ENCODE measurements at regions not wholly inside any gene's neighbourhood (a gene's known extent, or its start where the extent isn't known, plus 50 kb on each side); places are given as distances from the start of the nearest gene placed in this dataset.

- no peak overlapping the region for H3K9ac ChIP-seq (ENCODE audit: low read depth, low read length)
- in situ Hi-C loops (cut with MboI; ENCODE audit: low sequenced_read_pairs) (no loop called here), dilution Hi-C loops (cut with HindIII; ENCODE audit: low sequenced_read_pairs, unreplicated experiment) (no loop called here), intact Hi-C loops (cut with micrococcal nuclease) (no loop called here)
- no TSS peak for BruUV-seq (replicated peaks)
- H3K23ac ChIP-seq (ENCODE audit: low read depth, low read length): no peak overlapping the region
- H4K91ac ChIP-seq (ENCODE audit: insufficient read depth, low read depth, low read length): no peak overlapping the region
- TF ChIP-seq FOS (IDR thresholded peaks at IDR 0.05; ENCODE audit: low read depth, low read length) (no peak), CEBPB (IDR thresholded peaks at IDR 0.05; ENCODE audit: low read depth, low read length) (no peak), CHD1 (IDR thresholded peaks at IDR 0.05; ENCODE audit: low read depth, low read length) (no peak), MAFK (IDR thresholded peaks at IDR 0.05; ENCODE audit: low read depth, low read length) (no peak), RFX5 (IDR thresholded peaks at IDR 0.05; ENCODE audit: low read depth, low read length) (no peak), RCOR1 (IDR thresholded peaks at IDR 0.05; ENCODE audit: insufficient replicate concordance, low read length) (no peak), NFE2L2 (IDR thresholded peaks at IDR 0.05; ENCODE audit: low read depth, low read length) (no peak), SMC3 (IDR thresholded peaks at IDR 0.05; ENCODE audit: low read depth, low read length) (no peak), CTCF (conservative IDR thresholded peaks at IDR 0.05; ENCODE audit: low read depth, low read length) (no peak), BHLHE40 (IDR thresholded peaks at IDR 0.05; ENCODE audit: low read depth, low read length) (no peak), MXI1 (IDR thresholded peaks at IDR 0.05; ENCODE audit: borderline replicate concordance, low read depth, low read length) (no peak), ELK1 (IDR thresholded peaks at IDR 0.05; ENCODE audit: borderline replicate concordance, low read depth, low read length) (no peak), POLR2A (IDR thresholded peaks at IDR 0.05; ENCODE audit: low read depth, low read length) (no peak), MAZ (IDR thresholded peaks at IDR 0.05; ENCODE audit: borderline replicate concordance, low read depth, low read length) (no peak), RAD21 (IDR thresholded peaks at IDR 0.05; ENCODE audit: low read length) (no peak), USF2 (IDR thresholded peaks at IDR 0.05; ENCODE audit: low read depth, low read length) (no peak)
- no peak overlapping the region for H3K4ac ChIP-seq (ENCODE audit: low read depth, low read length)
- H3K27ac ChIP-seq (ENCODE audit: insufficient read depth, low read length): no peak overlapping the region
- no peak overlapping the region for H3K4me3 ChIP-seq (ENCODE audit: insufficient read depth, low read depth, low read length)
- no peak overlapping the region for H3K56ac ChIP-seq (ENCODE audit: extremely low read depth, insufficient read depth, low read length)
- no CpG with 5 or more reads among the region's 2 CpGs for WGBS, 2 experiments (ENCODE audit: extremely low coverage in 2 of 2, insufficient read length in 1 of 2)
- CTCF ChIA-PET: interaction anchor here (0.5 kb wide), 1 partner anchor 617 kb away, joined by 3 read pairs; no protein-coding TSS in a partner anchor
- no peak overlapping the region for H4K8ac ChIP-seq (ENCODE audit: low read depth in 2 of 2, low read length in 2 of 2)
- no peak overlapping the region for H2AK5ac ChIP-seq (ENCODE audit: low read depth, low read length)
- peaks cover 2% of the 10 kb centered on the region; the same call in 1 of the 2 replicates for H3K9me3 ChIP-seq (ENCODE audit: control insufficient read depth, insufficient read depth, low read length)
- H3K4me1 ChIP-seq (ENCODE audit: control insufficient read depth, insufficient read depth, low read length): no peaks in the 10 kb centered on the region
- no peak overlapping the region for H3K14ac ChIP-seq (replicated peaks; ENCODE audit: low read depth, low read length)
- no peaks in the 10 kb centered on the region for H3K79me1 ChIP-seq (ENCODE audit: low read depth in 1 of 2, low read length in 2 of 2)
- H2BK20ac ChIP-seq (ENCODE audit: low read depth, low read length): no peak overlapping the region
- DNase-seq (no peak), ATAC-seq (ENCODE audit: low read depth) (no peak)
- no peak overlapping the region for H2AFZ ChIP-seq (replicated peaks; ENCODE audit: low read length, poor library complexity)
- no peaks in the 10 kb centered on the region for H3K9me1 ChIP-seq (ENCODE audit: insufficient read depth, low read length)
- H2BK15ac ChIP-seq (ENCODE audit: low read depth, low read length): no peak overlapping the region
- H2BK120ac ChIP-seq (ENCODE audit: low read depth, low read length): no peak overlapping the region
- H3K4me2 ChIP-seq (ENCODE audit: low read depth, low read length): no peak overlapping the region
- H3K36me3 ChIP-seq (ENCODE audit: control insufficient read depth, insufficient read depth, low read length): no peaks in the 10 kb centered on the region
- no peak overlapping the region for H3K18ac ChIP-seq (ENCODE audit: low read depth, low read length)
- POLR2A ChIA-PET (ENCODE audit: unreplicated experiment): no interaction called here
- H4K5ac ChIP-seq (ENCODE audit: low read depth, low read length): no peak overlapping the region
- H2AK9ac ChIP-seq (replicated peaks; ENCODE audit: low read depth, low read length, poor library complexity): no peak overlapping the region
- H2BK5ac ChIP-seq (ENCODE audit: low read depth, low read length, poor library complexity, severe bottlenecking): no peak overlapping the region
- peaks cover 4% of the 10 kb centered on the region for H3K27me3 ChIP-seq (ENCODE audit: control insufficient read depth, insufficient read depth, low read length)
- H4K20me1 ChIP-seq (ENCODE audit: insufficient read depth, low read length): no peaks in the 10 kb centered on the region
Measured at GRCh38 chr14:22155571-22155970, 433.5 kb downstream of the DAD1 start.

Measured in IMR-90 (cell line).